Activated CD4-positive, alpha-beta T cell treated with anti-CD3 and anti-CD28 coated beads, Interleukin-2, Interleukin-4, amounts not matched to agents 100 ng/mL and 50 ng/mL, durations not matched to agents 16 hours and 8 hours (primary cell): ENCODE measurements at regions not wholly inside any gene's neighbourhood (a gene's known extent, or its start where the extent isn't known, plus 50 kb on each side); places are given as distances from the start of the nearest gene placed in this dataset.

ENCODE experiments used
- DNase-seq: peaks from one replicate; pipeline ENCODE4 v3.0.0-alpha.2; 2020; ENCODE audit warnings: low spot score

- DNase-seq: no peak
Observed at GRCh38 chr11:116180806-116181600, 591.8 kb downstream of the BUD13 start.

- no peak for DNase-seq
Observed at GRCh38 chr11:116179401-116179800, 593.4 kb downstream of the BUD13 start.

GRCh38 chr11:116177521-116178210, 595.1 kb downstream of the BUD13 start:
- DNase-seq: no peak

GRCh38 chr11:116176484-116177005, 596.2 kb downstream of the BUD13 start:
- no peak for DNase-seq

- DNase-seq: no peak
Observed at GRCh38 chr11:116175707-116176106, 597.1 kb downstream of the BUD13 start.

GRCh38 chr11:116173941-116174911, 598.6 kb downstream of the BUD13 start:
- no peak for DNase-seq

- no peak for DNase-seq
Observed at GRCh38 chr11:116173506-116173905, 599.3 kb downstream of the BUD13 start.

- DNase-seq: no peak
Observed at GRCh38 chr11:116172851-116173250, 599.9 kb downstream of the BUD13 start.

GRCh38 chr11:116172156-116172555, 600.6 kb downstream of the BUD13 start:
- DNase-seq: no peak

GRCh38 chr11:116171271-116172140, 601.3 kb downstream of the BUD13 start:
- no peak for DNase-seq

GRCh38 chr11:116170526-116171120, 602.2 kb downstream of the BUD13 start:
- no peak for DNase-seq

- DNase-seq: no peak
Observed at GRCh38 chr11:116169776-116170175, 603.0 kb downstream of the BUD13 start.

- DNase-seq: no peak
Observed at GRCh38 chr11:116168459-116168787, 604.4 kb downstream of the BUD13 start.

GRCh38 chr11:116167706-116168458, 604.9 kb downstream of the BUD13 start:
- DNase-seq: no peak

- DNase-seq: no peak
Observed at GRCh38 chr11:116166573-116167465, 606.0 kb downstream of the BUD13 start.

- DNase-seq: no peak
Observed at GRCh38 chr11:116164843-116165242, 607.9 kb downstream of the BUD13 start.

GRCh38 chr11:116162886-116163230, 609.9 kb downstream of the BUD13 start:
- DNase-seq: no peak

GRCh38 chr11:116162086-116162885, 610.5 kb downstream of the BUD13 start:
- DNase-seq: no peak
